GM21515 (cell line): ENCODE measurements at regions not wholly inside any gene's neighbourhood (a gene's known extent, or its start where the extent isn't known, plus 50 kb on each side); places are given as distances from the start of the nearest gene placed in this dataset.
"Not testable (repeated sequence)": the region's sequence is repeated elsewhere in the genome, so short reads cannot be mapped to it uniquely, and the experiment has no call there.

ENCODE experiments used
- ATAC-seq: cut with Tn5 transposase; IDR thresholded peaks from one replicate; pipeline ENCODE4 v1.9.1; 2021; ENCODE audit not compliant: unreplicated experiment

DNA sequence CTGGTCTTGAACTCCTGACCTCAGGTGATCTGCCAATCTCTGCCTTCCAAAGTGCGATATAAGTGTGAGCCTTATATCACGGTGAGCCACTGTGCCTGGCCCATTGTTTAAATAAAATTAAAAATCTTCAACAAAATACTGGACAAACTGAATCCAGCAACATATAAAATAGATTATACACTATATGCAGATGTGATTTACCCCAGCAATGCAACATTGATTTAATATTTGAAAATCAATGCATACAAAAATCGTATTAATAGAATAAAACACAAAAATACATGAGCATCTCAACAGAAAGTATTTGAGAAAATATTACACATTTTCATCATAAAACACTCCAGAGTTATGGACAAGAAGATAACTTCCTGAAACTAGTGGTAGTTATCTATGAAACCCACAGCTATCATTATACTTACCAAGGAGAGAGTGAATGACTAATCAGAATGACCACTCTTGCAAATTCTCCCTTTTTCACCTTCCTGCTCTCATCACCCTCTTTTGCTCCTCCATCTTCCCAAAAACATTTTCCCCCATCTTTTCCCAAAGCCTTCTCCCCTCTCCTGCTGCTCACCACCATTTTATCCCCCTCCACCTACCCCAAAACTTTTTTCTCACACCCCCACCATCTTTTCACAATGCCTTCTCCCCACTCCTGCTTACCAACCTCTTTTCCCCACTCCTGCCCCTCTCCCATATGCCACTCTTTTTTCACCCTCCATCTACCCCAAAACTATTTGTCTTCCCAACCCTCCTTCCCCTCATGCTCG, 122.1 kb upstream of the VPREB1 start:
- ATAC-seq, result no peak

DNA sequence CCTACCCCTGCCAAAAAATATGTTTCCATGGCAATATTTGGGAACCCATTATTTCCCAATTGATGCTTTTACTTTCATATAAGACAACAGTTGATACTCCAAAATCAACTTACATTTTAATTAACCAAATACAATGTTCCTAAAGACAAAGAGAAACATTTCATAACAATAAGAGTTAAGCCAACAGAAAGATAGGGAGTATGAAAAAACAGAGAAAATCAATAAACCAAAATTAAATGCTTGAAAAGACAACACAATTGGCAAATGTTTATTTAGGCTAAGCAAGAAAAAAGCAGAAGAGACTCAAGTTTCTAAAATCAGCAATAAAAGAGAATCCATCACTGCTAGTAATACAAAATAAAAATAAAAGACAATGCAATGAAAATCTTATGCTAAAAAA, 123.1 kb upstream of the VPREB1 start:
- no peak for ATAC-seq

DNA sequence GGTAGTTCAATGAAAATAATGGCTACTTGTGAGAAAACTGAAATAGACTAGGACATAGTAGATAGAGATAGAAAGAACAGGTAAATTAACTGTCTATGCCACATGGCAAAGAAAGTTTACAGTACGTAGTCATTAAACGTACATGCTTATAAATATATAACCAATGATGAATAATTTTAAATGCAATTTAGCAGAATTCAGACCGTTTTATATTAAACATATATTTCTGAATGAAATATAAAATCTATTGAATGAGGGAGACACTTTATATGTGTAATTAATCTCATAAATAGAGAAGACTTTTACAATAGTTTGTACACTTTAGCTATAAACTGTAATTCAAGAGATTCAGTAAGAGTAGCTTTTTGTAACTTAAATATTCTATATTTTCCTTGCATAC, 124.4 kb upstream of the VPREB1 start:
- no peak for ATAC-seq

DNA sequence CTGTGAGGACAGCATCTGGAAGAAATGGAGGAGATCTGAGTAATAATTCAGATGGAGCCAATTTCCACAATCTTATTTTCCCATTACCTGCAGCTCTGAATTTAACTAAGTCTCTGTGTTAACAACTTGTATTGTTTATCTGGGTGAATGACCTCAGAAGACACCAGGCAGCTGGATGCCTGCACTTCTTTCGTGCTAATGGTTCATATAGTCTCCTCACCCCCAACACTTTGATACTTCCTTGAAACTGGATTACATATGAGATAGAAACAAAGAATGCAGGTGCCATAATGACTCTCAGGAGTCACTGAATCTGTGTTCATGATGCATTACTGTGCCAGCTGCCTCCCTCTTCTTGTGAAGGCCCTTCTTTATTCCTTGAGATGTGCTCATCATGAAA, 125.6 kb upstream of the VPREB1 start:
- no peak for ATAC-seq

DNA sequence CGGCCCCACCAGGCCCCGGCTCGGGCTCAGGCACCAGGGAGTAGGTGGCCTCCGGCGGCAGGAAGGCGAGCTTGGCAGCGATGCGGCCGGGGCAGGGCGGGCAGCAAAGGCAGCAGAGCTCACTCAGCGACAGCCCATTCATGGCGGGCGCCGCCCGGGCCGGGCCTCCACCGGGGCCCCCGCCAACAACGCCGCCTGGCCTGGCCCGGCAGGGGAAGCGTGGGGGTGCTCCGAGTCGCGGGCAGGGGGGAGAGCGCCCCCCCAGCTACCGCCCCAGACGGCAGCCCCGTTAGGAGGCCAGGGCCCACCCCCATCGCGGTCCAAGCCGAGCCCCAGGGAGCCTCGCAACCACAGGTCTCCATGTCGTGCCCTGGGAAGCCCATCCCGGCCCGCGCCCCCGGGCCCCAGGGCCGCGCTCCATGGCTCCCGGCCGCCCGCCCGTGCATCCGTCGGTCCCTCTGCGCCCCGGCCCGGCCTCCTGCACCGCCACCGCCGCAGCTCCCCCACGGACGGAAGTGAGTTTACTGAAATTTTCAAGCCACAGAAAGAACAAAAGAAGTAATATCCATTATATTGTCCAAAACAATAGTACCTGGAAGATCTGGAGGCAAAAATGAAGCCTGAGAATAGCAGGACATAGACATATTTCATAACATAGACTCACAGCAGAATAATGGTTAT, 126.6 kb upstream of the VPREB1 start:
- ATAC-seq, result not testable (repeated sequence)

DNA sequence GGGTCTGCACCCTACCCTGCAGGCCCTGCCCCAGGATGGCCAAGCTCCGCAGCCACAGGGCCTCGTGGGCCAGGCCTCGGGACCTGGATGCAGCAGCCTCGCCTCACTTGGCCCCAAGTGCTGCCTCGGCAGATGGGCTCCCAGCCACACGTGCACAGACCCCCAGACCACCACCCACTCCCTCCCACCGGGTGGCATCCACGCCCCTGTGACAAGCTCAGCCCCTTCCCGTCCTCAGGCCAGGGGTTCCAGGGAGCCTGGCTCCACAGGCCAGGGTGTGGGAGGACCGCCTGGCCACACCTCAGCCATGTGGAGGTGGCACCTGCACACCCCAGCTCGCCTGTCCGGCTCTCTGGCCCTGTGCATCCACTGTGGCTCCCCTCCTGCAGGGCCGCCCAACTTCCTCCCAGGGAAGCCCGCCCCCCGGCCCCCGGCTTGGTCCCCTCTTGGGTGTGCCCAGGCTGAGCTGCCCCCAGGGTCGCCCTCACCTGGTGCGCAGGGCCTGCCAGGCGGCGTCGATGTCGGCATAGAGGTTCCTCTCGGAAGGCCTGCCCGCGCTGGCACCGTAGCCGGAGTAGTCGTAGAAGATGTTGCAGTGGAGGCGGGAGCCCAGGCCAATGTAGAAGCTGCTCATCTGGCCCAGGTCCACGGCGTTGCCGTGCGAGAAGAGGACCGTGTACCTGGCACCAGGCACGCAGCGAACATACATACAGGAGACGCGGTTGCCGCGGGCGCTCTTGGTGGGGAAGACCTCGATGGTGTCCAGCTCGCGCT, 127.4 kb upstream of the VPREB1 start:
- ATAC-seq, result not testable (repeated sequence)

DNA sequence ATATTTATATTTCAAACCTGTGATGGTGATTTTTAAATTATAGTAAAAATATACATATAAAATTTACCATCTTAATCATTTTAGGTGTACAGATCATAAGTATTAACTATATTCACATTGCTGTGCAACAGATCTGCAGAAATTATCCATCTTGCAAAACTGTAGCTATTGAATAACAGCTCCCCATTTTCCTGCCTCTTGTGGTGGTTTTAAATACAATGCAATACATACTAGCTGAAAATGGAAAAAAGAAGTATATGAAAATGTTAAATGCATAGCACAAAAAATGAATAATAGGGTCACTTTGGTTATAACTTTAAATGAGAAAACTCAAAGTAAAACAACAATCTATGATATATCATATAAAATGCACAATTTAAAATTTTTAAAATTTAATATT, 130.9 kb upstream of the VPREB1 start:
- ATAC-seq, result no peak

DNA sequence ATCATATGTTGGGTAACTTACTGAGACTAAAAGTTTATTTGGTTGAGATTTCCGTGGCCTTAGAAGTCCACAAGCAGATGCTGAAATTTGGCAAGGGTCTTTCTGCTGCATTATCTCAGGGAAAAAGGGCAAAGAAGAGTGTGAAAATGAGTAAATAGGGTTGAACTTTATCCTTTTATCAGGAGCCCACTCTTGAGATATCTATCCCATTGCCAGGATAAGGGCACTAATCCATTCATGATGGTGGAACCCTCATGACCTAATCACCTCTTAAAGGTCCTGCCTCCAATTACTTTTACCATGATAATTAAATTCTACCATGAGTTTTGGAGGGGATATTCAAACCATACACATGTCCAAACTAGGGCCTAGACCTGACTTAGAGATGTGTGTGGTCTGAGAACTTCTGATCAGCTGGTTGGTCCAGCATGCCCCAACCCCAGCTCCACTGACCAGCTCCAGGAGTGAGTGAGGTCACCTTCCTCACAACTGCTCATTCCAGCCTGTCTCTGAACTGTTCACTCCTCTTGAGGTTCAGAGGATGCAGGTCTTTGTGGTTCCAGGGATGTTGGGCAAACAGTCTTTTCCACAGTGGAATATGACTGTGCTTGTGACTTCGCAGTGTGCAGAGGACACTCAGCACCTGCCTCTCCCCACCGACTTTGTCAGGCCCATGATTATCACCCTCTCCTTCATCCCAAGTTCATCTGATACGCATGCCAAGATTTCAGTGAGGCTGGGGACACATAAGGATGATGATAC, 130.1 kb upstream of the TOP3B start:
- no peak for ATAC-seq

DNA sequence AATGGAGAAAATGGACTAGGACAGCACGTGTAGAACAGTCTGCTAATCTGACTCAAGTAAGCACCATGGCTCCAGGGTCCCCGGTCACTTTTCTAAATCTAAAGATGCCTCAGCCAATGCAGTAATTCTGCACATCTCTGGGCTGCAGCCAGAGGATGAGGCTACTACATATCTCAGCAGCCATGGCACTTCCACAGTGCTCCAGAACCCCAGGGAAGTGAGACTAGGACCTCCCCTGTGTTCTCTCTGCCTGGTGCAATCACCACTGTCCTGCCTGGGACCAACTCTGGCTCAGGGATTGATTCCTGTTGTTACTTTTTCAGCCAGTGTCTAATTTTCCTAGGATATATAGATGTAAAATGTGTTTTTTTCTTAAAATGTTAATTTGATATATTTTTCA, 129.4 kb upstream of the TOP3B start:
- ATAC-seq, result no peak

DNA sequence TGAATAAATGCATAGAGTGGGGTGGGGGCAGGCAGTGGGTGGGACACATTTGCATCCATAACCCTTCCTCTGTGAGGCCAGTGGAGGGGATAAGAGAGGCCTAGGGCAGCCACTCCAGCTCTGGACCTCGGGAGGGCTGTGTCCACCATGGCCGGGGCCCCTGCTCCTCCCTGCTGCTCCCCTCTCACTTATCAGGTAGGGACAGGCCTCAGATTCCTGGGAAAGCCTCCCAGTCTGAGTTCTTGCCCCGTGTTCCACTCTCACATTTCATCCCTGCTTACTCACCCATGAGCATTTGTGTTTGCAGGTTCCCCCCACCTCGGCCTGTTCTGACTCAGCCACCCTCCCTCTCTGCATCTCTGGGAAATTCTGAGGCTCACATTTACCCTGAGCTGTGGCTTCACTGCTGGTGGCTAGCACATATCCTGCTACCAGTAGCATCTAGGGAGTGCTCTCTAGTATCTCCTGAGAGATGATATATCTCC, 128.7 kb upstream of the TOP3B start:
- peak; percentile 61 for ATAC-seq

DNA sequence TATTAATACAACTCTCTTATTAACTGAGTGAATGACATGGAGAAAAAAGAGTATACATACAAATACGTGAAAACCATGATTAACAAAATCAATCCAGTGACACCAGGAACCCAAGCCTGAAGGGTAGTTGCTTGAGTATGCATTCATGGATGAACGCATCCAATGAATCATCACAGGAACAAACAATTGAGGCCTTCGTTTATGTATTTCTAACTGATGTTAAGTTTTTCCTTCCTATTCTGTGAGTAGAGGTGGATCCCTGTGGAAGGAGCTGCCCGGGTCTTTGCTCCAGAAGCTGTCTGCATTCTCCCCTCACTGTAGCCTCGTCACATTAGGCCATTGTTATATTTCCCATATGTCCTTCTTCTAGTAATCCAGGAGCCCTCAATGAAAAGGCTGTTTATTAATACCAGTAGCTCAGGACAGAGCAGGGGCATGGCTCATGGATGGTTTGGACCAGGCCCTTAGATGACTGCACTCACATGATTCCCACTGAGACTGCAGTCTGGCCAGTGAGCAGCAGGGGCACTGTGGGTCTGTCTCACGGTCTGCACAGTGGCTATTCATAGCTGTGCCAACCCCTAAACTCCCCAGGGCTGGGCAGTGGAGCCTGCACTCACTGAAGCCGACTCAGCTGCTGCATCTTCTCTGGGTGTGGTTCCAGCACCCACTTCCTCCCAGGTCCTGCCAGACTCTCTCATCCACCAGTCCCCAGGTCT, 128.1 kb upstream of the TOP3B start:
- ATAC-seq, result peak; percentile 87

DNA sequence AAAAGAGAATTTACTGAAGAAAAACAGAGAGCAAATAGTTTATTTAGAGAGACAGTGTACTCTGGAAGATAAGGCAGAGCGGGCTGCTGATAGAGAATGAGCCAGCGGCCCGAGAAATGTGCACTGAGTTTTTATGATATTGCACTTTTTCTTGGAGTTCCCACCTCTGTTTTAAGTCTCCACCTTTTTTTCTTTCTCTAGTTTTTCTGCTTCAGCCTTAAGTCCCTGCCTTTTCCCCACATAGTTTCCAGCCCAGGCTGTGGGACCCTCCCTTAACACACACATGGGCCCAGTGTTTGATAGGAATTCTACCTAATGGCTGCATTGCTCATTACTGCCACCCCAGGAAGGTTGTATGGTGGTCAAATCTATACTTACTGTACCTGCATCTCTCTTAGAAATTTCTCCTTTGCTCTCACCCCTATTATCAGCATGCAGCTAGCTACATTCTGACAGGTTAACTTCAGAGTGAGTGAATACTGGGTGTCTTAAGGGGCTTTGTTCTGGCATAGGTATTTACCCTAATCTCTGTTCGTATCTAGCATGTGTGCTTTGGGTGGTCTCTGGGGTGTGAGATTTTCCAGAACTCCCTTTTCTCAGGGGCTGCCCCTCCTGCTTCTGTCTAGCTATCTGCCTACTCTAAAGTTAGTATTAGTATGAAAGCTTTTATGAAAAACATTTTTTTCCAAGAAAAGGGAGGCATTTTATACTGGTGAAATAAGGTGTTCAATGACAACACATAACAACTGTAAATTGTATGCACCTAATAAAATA, 127.3 kb upstream of the TOP3B start:
- no peak for ATAC-seq

DNA sequence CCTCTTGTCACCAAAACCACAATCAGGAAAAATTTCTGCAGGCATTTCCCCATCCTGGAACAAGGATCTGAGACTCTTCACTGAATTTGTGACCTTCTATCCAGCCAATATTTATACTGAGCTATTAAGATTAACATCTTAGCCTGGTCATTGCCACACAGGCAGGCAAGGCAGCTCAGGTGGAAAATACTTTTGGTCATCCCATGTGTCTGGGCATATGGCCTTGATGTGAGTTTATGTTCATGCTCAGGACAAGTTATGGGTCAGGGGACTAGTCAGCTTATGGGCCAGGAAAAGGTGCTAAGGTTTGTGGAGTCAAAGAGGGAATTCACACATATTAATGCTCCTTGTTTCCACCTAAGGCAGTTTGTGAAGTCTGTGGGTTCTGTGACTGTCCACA, 124.3 kb upstream of the TOP3B start:
- ATAC-seq, result no peak

DNA sequence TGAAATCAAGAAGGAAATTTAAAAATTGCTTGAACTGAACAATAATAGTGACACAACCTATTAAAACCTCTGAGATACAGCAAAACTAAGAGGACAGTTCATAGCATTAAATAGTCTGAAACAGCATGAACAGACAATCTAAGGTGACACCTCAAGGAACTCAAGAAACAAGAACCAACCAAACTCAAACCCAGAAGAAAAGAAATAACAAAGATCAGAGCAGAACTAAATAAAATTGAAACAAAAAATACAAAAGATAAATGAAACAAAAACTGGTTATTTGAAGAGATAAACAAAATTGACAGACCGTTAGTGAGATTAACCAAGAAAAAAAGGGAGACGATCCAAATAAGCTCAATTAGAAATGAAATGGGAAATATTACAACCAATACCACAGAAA, 122.8 kb upstream of the TOP3B start:
- ATAC-seq, result no peak

DNA sequence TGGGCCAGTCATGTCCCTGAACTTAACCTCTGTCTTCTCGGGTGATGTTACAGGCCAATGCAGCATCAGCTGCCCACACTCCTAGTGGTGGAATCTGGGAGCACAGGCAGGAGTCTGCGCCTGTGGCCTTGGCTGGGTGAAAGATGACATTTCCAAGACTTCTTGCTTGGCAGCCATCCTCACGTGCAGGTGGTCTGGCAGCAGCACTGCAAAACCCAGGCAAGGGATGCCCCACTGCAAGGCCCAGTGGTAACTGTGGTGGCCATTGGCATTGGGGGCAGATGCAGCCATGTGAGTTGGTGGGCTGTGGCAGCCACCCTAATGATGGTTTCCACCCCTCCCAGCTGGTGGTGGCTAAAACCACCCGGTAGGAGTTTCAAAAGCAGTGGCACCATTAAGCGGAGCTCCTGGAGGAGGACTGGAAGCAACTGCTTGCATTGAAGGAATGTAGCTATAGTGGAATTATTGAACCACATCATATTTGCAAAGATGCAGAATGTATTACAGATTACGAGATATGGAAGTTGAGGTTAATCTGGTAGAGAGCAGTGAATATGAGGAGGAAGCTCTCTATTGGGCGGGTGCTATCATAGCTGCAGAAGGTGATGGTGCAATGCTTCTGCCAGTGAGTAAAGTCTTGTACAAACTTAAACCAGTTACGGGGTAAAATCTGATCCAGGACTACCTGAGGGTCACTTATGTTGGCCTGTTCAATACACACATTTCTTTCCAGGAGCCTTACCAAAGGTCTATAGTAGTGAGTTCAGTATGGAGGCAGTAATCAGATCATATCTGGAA, 120.7 kb upstream of the TOP3B start:
- ATAC-seq, result no peak

DNA sequence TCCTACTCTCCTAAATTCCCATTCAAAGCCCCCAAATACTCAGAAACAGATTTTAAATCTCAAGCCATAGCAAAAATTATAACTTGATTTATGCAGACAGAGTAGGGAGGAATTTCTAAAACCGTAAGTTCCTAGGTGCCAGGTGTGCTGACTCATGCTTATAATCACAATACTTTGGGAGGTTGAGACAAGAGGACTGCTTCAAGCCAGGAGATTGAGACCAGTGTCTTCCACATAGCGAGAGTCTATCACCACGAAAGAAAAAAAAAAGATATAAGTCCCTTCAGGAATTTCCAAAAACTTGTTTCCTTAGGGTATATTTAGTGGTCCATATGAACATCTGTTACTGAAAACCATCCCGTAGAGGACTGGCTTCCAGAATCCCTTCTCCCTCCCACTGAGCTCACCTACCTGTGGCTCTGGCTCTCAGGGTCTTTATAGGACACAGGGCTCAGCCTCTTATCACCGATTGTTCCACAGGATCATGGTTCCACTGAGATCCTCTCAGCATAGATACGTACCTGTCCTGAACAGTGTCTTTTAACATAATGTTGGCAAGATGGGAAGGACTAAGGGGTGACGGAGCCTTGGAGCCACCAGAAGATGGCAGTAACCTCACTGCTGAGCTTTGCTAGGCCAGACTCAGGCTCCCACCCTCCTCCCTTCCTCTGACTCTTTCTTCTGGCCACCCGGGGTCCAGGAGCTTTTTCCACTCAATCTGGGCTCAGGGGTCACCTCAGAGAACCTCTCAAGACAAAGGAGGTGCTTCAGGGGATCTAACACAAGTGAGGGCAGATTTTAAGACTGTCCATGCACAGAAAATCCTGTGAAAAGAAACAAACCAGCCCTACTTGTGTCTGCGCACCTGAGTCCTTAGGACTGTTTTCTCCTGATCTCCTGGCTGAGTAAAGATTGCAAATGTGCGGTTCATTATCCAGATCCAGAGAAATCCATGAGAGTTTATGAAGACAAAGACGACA, 117.5 kb upstream of the TOP3B start:
- no peak for ATAC-seq

DNA sequence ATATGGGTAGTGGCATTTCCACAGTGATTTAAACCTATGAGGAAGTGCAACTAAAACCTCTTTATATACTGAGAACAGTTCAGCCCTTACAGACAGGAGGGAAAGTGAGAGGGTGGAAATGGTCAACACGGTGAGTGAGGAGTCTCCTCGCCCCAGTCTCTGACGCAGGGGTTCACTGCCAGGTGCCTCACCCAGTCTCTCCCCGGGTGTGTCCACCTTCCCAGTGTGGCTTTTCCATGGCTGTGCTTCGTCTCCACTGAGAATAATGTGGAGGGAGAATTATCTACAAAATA, 116.6 kb upstream of the TOP3B start:
- peak; percentile 73 for ATAC-seq
